Gastroesophageal sphincter (tissue), 3 donors: ENCODE measurements at regions not wholly inside any gene's neighbourhood (a gene's known extent, or its start where the extent isn't known, plus 50 kb on each side); places are given as distances from the start of the nearest gene placed in this dataset.

Experiments used
- EP300 ChIP-seq: sonication (generic); formaldehyde crosslinking; IDR thresholded peaks from one replicate; pipeline ENCODE4 v1.6.1; 2017; ENCODE audit warnings: antibody characterized with exemption, mild to moderate bottlenecking
- POLR2AphosphoS5 ChIP-seq: sonication (generic); formaldehyde crosslinking; IDR thresholded peaks from one replicate; pipeline ENCODE4 v1.6.1; 2017; ENCODE audit warnings: antibody characterized with exemption
- TF ChIP-seq, protein P1 (sequence below), 4 experiments: fragments of 200-600 bp in 2 of 4; fragments of 450-650 bp in 2 of 4; sonication (generic) in 1 of 4; IDR thresholded peaks; one replicate each; pipeline ENCODE4 v1.5.1; 2017 to 2019; ENCODE audit warnings: antibody characterized with exemption in 4 of 4, mild to moderate bottlenecking in 2 of 4, moderate library complexity in 2 of 4

DNA sequence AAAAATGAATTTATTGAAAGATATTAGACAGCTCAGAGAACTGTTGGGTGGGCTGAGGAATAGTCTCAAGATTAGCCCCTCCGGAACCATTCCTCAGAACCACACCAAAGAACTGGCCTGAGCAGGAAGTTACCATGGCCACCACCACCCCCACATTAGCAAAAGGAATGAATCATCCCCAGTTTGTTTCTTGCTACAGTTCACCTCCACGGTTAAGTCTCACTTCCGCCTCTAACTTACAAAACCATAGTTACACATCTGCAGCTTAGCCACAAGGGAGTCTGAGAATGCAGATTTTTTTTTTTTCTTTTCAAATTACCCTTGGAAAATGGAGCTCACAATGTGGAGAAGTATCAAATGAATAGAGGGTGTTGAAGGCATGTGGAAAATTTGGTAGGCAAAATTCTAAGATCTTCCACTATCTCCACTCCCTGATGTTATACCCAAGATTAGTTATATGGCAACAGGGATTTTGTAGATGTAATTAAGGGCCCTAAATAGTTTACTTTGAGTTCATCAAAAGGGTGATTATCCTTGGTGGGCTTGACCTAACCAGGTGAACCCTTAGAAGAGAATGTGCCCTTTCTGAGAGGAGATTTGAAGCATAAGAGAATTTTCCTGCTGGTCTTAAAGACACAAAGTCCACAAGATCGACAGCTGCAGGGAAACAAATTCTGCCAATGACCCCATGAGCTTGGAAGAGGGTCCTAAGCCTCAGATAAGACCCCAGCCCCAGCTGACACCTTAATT is 129.8 kb upstream of the KRR1 start:
- no peak for TF ChIP-seq POLR2AphosphoS5
- TF ChIP-seq, protein P1, sequence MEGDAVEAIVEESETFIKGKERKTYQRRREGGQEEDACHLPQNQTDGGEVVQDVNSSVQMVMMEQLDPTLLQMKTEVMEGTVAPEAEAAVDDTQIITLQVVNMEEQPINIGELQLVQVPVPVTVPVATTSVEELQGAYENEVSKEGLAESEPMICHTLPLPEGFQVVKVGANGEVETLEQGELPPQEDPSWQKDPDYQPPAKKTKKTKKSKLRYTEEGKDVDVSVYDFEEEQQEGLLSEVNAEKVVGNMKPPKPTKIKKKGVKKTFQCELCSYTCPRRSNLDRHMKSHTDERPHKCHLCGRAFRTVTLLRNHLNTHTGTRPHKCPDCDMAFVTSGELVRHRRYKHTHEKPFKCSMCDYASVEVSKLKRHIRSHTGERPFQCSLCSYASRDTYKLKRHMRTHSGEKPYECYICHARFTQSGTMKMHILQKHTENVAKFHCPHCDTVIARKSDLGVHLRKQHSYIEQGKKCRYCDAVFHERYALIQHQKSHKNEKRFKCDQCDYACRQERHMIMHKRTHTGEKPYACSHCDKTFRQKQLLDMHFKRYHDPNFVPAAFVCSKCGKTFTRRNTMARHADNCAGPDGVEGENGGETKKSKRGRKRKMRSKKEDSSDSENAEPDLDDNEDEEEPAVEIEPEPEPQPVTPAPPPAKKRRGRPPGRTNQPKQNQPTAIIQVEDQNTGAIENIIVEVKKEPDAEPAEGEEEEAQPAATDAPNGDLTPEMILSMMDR (IDR thresholded peaks at IDR 0.05) = no peak
- TF ChIP-seq EP300 = no peak
